ENCODE measurements at regions not wholly inside any gene's neighbourhood (a gene's known extent, or its start where the extent isn't known, plus 50 kb on each side); places are given as distances from the start of the nearest gene placed in this dataset.
"Not testable (repeated sequence)": the region's sequence is repeated elsewhere in the genome, so short reads cannot be mapped to it uniquely, and the experiment has no call there.

DNA sequence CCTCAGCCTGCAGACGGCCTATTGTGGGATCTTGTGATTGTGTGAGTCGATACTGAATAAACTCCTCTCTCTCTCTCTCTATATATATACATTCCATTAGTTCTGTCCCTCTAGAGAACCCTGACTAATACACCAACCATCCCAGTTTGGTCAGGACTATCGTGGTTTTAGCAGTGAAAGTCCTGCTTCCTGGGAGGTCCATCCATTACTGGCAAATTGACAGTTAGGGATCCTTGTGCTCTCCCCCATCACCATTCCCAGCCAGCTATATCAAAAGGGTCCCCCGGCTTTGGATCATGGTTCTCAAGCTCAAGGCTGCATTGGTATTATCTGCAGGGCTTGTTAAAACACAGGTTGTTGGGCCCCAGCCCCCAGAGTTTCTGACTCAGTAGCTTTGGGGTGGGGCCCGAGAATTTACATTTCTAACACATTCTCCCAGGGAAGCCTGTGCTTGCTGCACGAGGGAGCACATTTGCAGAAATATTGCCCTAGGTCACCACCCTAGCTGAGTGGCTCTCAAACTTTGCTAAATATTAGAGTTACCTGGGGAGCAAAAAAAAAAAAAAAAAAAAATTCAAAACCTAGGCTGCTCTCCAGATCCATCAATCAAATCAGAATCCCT, 899.1 kb upstream of the AUTS2 start:
- no peak for TF ChIP-seq ZFX (IDR thresholded peaks at IDR 0.05)
- H3K27ac ChIP-seq: no peak overlapping the region

GRCh38 chr7:68700414-68700813, 897.9 kb upstream of the AUTS2 start:
- no peak overlapping the region for H3K27ac ChIP-seq
- TF ChIP-seq CTCF (conservative IDR thresholded peaks at IDR 0.05) (no peak), ZFX (IDR thresholded peaks at IDR 0.05) (no peak)

- no peak overlapping the region for H3K27ac ChIP-seq
- TF ChIP-seq ZFX (IDR thresholded peaks at IDR 0.05) (no peak), CTCF (conservative IDR thresholded peaks at IDR 0.05) (no peak)
Measured at GRCh38 chr7:68706291-68706690, 892.0 kb upstream of the AUTS2 start.

GRCh38 chr7:68707159-68707558, 891.1 kb upstream of the AUTS2 start:
- TF ChIP-seq ZFX (IDR thresholded peaks at IDR 0.05) (no peak), CTCF (conservative IDR thresholded peaks at IDR 0.05) (no peak)
- H3K27ac ChIP-seq: no peak overlapping the region

DNA sequence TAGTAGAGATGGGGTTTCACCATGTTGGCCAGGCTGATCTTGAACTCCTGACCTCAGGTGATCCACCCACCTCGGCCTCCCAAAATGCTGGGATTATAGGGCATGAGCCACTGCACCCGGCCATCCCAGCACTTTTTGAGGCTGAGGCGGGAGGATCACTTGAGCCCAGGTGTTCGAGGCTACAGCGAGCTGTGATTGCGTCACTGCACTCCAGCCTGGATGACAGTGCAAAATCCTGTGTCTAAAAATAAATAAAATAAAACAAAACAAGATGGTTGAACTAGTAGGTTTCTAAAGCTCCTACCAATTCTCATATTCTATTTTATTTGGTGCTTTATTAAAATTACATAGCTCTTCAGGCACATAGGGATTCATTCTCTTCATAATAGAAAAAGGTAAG, 890.3 kb upstream of the AUTS2 start:
- no peak for TF ChIP-seq CTCF (conservative IDR thresholded peaks at IDR 0.05)
- H3K27ac ChIP-seq: no peak overlapping the region

GRCh38 chr7:68712956-68713495, 885.2 kb upstream of the AUTS2 start:
- H3K27ac ChIP-seq: no peak overlapping the region
- TF ChIP-seq ZFX (IDR thresholded peaks at IDR 0.05) (no peak), CTCF (conservative IDR thresholded peaks at IDR 0.05) (no peak)

- H3K27ac ChIP-seq: not testable (repeated sequence)
Measured at GRCh38 chr7:68714135-68714534, 884.1 kb upstream of the AUTS2 start.

- TF ChIP-seq CTCF (conservative IDR thresholded peaks at IDR 0.05): no peak
- TF ChIP-seq ZFX (IDR thresholded peaks at IDR 0.05): no peak
- H3K27ac ChIP-seq: no peak overlapping the region
Measured at GRCh38 chr7:68715907-68716306, 882.4 kb upstream of the AUTS2 start.

Measured in C4-2B (cell line).